Lower lobe of right lung (tissue), 2 donors: ENCODE measurements at regions not wholly inside any gene's neighbourhood (a gene's known extent, or its start where the extent isn't known, plus 50 kb on each side); places are given as distances from the start of the nearest gene placed in this dataset.

Source experiments
- ATAC-seq, 2 donors: fragments of 200-7000 bp; cut with Tn5 transposase; one replicate each; pipeline ENCODE4 v1.9.1; 2020 to 2022; ENCODE audit warnings: mild to moderate bottlenecking in 2 of 2, moderate library complexity in 2 of 2
- DNase-seq: peaks from one replicate; pipeline ENCODE4 v3.0.0-alpha.2; 2020
- H3K27ac ChIP-seq: fragments of 200-600 bp; one replicate; pipeline ENCODE4 v1.8.0; 2022
- H3K27me3 ChIP-seq: fragments of 200-600 bp; one replicate; pipeline ENCODE4 v1.8.0; 2022; ENCODE audit warnings: low read depth
- H3K36me3 ChIP-seq: fragments of 200-600 bp; one replicate; pipeline ENCODE4 v1.8.0; 2022; ENCODE audit warnings: mild to moderate bottlenecking
- H3K4me1 ChIP-seq: fragments of 200-600 bp; one replicate; pipeline ENCODE4 v1.8.0; 2022
- H3K4me3 ChIP-seq: fragments of 200-600 bp; one replicate; pipeline ENCODE4 v1.8.0; 2022; ENCODE audit warnings: mild to moderate bottlenecking
- H3K9me3 ChIP-seq: fragments of 200-600 bp; one replicate; pipeline ENCODE4 v1.8.0; 2022
- CTCF ChIP-seq: fragments of 200-600 bp; IDR thresholded peaks from one replicate; pipeline ENCODE4 v1.8.0; 2022; ENCODE audit warnings: antibody characterized with exemption, mild to moderate bottlenecking
- intact Hi-C: fragments of 100-400 bp; cut with DNase I; formaldehyde crosslinking; loops from one replicate; pipeline ENCODE4 v1.11.0; 2022
- donor health status: DM: no; HTN: yes; CAD: no; lungs with severe emphysema.

DNA sequence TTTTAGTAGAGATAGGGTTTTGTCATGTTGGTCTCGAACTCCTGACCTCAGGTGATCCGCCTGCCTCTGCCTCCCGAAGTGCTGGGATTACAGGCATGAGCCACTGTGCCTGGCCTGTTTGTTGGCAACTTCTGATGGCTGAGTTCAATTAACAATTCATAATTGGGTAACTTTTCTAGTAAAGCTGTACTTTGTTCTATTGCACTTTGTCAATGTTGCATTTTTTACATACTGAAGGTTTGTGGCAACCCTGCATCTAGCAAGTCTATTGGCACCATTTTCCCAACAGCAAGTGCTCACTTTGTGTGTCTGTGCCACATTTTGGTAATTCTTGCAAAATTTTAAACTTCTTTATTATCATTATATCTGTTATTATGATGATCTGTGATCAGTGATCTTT lies 64.5 kb upstream of the USP24 start:
- Histone ChIP-seq H3K9me3 (no peaks in the 10 kb centered on the region), H3K4me3 (no peak overlapping the region), H3K36me3 (no peaks in the 10 kb centered on the region), H3K4me1 (no peaks in the 10 kb centered on the region), H3K27me3 (no peaks in the 10 kb centered on the region), H3K27ac (no peak overlapping the region)
- DNase-seq: no peak
- TF ChIP-seq CTCF: no peak
- intact Hi-C loops: loop anchor here (5.0 kb wide), 2 partner anchors 137 to 1308 kb away; no protein-coding TSS in a partner anchor
- ATAC-seq: no peak

DNA sequence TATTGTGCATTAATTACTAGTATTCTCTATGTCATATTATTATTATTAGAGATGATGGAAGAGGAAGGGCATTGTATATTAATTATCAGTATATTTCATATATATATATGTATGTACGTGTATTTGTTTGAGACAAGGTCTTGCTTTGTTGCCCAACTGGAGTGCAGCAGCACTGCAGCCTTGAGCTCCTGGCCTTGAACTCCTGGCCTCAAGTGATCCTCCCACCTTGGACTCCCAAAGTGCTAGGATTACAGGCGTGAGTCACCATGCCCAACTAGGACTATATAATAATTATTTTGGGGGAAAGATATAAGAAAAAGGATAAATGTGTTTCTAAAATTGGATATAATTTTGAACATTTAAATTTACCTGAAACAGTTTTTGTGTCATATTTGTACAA lies 63.2 kb upstream of the USP24 start:
- intact Hi-C loops: no loop called here
- no peak for ATAC-seq

GRCh38 chr1:55277377-55278130 lies 62.4 kb upstream of the USP24 start:
- intact Hi-C loops: no loop called here
- H3K4me3 ChIP-seq: no peak overlapping the region
- peak; percentile 82 for TF ChIP-seq CTCF
- ATAC-seq (peak; percentile 92 to 95), DNase-seq (peak; percentile 81)
- H3K4me1 ChIP-seq: no peaks in the 10 kb centered on the region
- H3K27ac ChIP-seq: no peak overlapping the region
- H3K36me3 ChIP-seq: no peaks in the 10 kb centered on the region
- no peaks in the 10 kb centered on the region for H3K9me3 ChIP-seq
- no peaks in the 10 kb centered on the region for H3K27me3 ChIP-seq

More for the DNA sequence above, 63.2 kb upstream of the USP24 start:
- H3K36me3 ChIP-seq: no peaks in the 10 kb centered on the region
- H3K4me1 ChIP-seq: no peaks in the 10 kb centered on the region
- no peak for TF ChIP-seq CTCF
- no peaks in the 10 kb centered on the region for H3K9me3 ChIP-seq
- no peak for DNase-seq
- no peak overlapping the region for H3K4me3 ChIP-seq
- H3K27me3 ChIP-seq: no peaks in the 10 kb centered on the region
- no peak overlapping the region for H3K27ac ChIP-seq

- Histone ChIP-seq H3K9me3 (no peaks in the 10 kb centered on the region), H3K4me3 (no peak overlapping the region), H3K4me1 (no peaks in the 10 kb centered on the region), H3K27ac (no peak overlapping the region), H3K27me3 (no peaks in the 10 kb centered on the region), H3K36me3 (no peaks in the 10 kb centered on the region)
- DNase-seq (no peak), ATAC-seq (no peak)
- TF ChIP-seq CTCF: no peak
- intact Hi-C loops: no loop called here
These were observed 61.7 kb upstream of the USP24 start for GRCh38 chr1:55276671-55277376.

- Histone ChIP-seq H3K4me1 (no peaks in the 10 kb centered on the region), H3K36me3 (no peaks in the 10 kb centered on the region), H3K27me3 (no peaks in the 10 kb centered on the region), H3K4me3 (no peak overlapping the region), H3K9me3 (no peaks in the 10 kb centered on the region), H3K27ac (no peak overlapping the region)
- DNase-seq: no peak
- intact Hi-C loops: no loop called here
- no peak for ATAC-seq
- no peak for TF ChIP-seq CTCF
These were observed 60.8 kb upstream of the USP24 start for GRCh38 chr1:55275941-55276341.
